Stimulated activated CD8-positive, alpha-beta memory T cell treated with anti-CD3 and anti-CD28 coated beads, Interleukin-2, amount 100 ng/mL, for 48 hours (primary cell): ENCODE measurements at regions not wholly inside any gene's neighbourhood (a gene's known extent, or its start where the extent isn't known, plus 50 kb on each side); places are given as distances from the start of the nearest gene placed in this dataset.
A peak's percentile ranks its signal among the peaks of the same experiment; 100 is the strongest.

Source experiments
- DNase-seq, 2 donors: peaks; one replicate each; pipeline ENCODE4 v3.0.0-alpha.2; 2020; ENCODE audit warnings: low read depth in 2 of 2

- peak in 1 of 2 donors; percentile 0 for DNase-seq
These were observed 52.6 kb upstream of the TGFBR2 start for GRCh38 chr3:30553641-30554316.

- no peak for DNase-seq
These were observed 52.1 kb upstream of the TGFBR2 start for GRCh38 chr3:30554317-30554690.

GRCh38 chr3:30555968-30556367, 50.4 kb upstream of the TGFBR2 start:
- no peak for DNase-seq
